Mesodermal cell (in vitro differentiated cells): ENCODE measurements at regions not wholly inside any gene's neighbourhood (a gene's known extent, or its start where the extent isn't known, plus 50 kb on each side); places are given as distances from the start of the nearest gene placed in this dataset.

Experiments
- H3K27ac ChIP-seq: 2 replicates; pipeline ENCODE4 v1.7.0; 2013; ENCODE audit warnings: mild to moderate bottlenecking, low read depth, low read length, moderate library complexity; ENCODE audit not compliant: severe bottlenecking
- H3K36me3 ChIP-seq: 2 replicates; pipeline ENCODE4 v1.7.1; 2013; ENCODE audit warnings: mild to moderate bottlenecking, low read length, moderate library complexity; ENCODE audit not compliant: control insufficient read depth, insufficient read depth
- H3K4me1 ChIP-seq: one replicate; pipeline ENCODE4 v1.7.1; 2013; ENCODE audit warnings: mild to moderate bottlenecking, low read length; ENCODE audit not compliant: insufficient read depth, control insufficient read depth, poor library complexity, severe bottlenecking
- H3K4me3 ChIP-seq: 2 replicates; pipeline ENCODE4 v1.7.0; 2013; ENCODE audit warnings: low read length, control low read depth, mild to moderate bottlenecking; ENCODE audit not compliant: insufficient read depth, poor library complexity, severe bottlenecking; ENCODE audit errors: extremely low read depth
- H3K9me3 ChIP-seq: 2 replicates; pipeline ENCODE4 v1.7.1; 2013; ENCODE audit warnings: mild to moderate bottlenecking, low read length, moderate library complexity; ENCODE audit not compliant: control insufficient read depth
- WGBS, 2 experiments: methylation state at CpG; one replicate each; pipeline ENCODE4 v1.1.5; 2013; ENCODE audit warnings: missing lambda C conversion rate in 2 of 2; ENCODE audit not compliant: insufficient coverage in 2 of 2; 5-methylcytosine and 5-hydroxymethylcytosine counted together

DNA sequence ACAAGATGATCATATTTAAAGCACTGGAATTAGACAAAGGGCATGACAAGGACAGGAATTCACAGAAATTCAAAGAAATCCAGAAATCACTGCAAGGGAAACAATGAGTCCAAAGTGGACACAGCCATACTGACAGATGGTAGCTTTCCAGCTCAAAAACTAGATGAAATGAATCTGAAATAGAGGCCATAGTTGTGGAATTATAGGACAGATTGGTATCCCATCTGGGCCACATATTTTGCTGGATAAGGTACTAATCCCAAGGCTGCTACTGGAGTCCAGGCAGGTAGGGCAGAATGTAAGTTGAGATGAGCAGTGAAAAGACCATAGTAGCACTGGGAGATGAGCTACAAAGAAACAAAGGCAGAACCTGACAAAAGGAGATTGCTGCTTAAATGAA is 258.3 kb upstream of the ANO3 start:
- Histone ChIP-seq H3K27ac (no peak overlapping the region), H3K9me3 (no peaks in the 10 kb centered on the region), H3K36me3 (no peaks in the 10 kb centered on the region), H3K4me1 (no peaks in the 10 kb centered on the region), H3K4me3 (no peak overlapping the region)

DNA sequence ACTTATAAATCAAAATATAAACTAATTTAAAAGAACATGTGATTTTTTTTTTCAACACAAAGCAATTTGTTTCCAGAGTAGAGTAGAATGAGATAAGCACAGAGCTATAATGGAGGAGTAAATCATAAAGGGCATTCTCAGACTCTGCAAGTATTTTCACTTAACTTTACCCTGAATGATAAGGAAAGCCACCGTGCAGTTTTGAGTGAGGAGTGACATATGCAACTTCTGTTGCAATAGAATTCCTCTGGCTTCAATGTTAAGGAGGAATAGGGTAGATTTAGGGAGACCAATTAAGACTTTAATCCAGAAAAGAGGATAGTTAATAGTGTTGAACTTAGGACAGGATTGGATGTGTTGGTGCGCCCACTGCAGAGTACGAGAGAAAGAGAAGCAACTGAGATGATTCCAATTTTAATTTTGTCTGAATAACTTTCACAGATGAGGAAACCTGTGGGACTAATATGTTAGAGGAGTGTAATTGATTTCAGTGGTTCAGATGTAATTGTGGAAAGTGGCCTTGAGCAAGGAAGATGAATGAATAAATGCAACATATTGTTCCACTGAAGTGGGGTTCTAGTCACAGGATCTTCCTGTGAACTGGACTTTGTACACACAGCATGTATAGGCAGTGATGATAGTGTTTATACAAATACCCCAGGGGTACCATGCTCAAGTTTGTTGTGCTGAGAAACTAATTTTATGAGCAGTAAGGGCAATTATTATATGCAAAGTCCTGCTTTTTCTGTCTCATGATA is 255.5 kb upstream of the ANO3 start:
- WGBS, 2 experiments, result 90 to 93% methylated on average over 3 of the region's 3 CpGs
- no peaks in the 10 kb centered on the region for H3K36me3 ChIP-seq
- no peaks in the 10 kb centered on the region for H3K4me1 ChIP-seq
- H3K4me3 ChIP-seq, result no peak overlapping the region
- no peak overlapping the region for H3K27ac ChIP-seq
- no peaks in the 10 kb centered on the region for H3K9me3 ChIP-seq

DNA sequence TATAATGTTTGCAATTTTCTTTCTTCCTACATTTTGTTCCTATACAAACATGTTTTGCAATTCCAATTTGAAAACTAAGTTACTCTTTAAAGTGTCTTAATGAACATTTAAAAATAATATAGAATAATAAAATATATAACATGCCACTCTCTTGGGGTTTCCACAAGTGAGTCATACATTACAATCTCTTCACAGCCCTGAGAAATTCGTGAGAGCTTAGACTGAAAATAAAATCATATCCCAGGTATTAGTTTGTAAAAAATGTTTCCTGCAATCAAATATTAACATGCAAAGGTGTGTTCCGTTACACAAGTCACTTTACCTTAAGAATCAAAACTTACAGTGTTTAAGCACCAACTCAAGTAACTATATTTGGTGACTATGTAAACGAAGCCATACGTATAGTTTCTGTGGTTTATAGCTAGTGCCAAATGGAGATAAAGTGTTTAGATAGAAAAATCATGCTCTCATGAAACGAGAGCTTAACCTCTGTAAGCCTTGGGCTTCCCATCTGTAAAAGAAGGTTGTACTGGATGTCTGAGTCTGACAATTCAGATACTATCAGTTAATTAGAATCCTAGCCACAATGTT is 253.6 kb upstream of the ANO3 start:
- H3K9me3 ChIP-seq, result no peaks in the 10 kb centered on the region
- 82 to 100% methylated on average over 1 to 2 of the region's 5 CpGs for WGBS, 2 experiments
- H3K4me3 ChIP-seq, result no peak overlapping the region
- H3K4me1 ChIP-seq, result no peaks in the 10 kb centered on the region
- no peaks in the 10 kb centered on the region for H3K36me3 ChIP-seq
- no peak overlapping the region for H3K27ac ChIP-seq

DNA sequence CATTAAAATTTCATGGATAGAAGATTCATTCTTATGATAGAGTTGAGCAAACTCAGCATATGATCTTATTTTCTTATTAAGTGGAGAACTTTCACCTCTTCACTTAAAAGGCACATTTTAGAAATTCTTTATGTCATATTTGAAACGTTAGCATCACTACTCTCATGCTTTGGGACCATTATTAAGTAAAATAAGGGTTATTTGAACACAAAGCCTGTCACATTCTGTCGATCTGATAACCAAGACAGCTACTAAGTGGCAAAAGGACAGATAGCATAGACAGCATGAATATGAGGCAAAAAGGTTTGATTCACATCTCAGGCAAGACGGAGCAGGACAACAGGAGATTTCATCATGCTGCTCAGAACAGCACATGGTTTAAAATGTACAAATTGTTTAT is 247.6 kb upstream of the ANO3 start:
- Histone ChIP-seq H3K4me1 (no peaks in the 10 kb centered on the region), H3K27ac (no peak overlapping the region), H3K4me3 (no peak overlapping the region), H3K9me3 (no peaks in the 10 kb centered on the region), H3K36me3 (no peaks in the 10 kb centered on the region)
- WGBS, 2 experiments, result 86 to 95% methylated on average over 1 to 2 of the region's 3 CpGs

DNA sequence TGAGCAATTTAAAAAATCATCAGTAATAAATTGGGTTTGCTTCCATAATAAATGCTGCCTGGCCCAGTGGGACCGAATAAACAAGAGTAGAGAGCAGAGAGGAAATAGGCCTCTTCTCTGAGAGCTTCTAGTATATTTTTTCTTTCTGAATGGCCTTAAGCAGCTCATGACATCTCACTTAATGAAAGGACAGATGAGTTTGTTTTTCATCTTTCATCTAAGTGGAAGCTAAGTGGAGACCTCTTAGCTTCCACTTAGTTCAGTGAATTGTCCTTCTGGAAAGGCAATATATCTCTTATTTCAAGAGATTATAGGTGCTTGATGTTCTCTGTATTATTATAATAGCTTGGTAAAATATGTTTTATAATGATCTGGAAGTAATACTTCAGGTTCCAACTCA is 245.9 kb upstream of the ANO3 start:
- no peaks in the 10 kb centered on the region for H3K36me3 ChIP-seq
- no peak overlapping the region for H3K27ac ChIP-seq
- H3K4me1 ChIP-seq, result no peaks in the 10 kb centered on the region
- 86% methylated on average over 1 of the region's 1 CpG; no CpG with 5 or more reads in 1 of the 2 experiments for WGBS, 2 experiments
- no peaks in the 10 kb centered on the region for H3K9me3 ChIP-seq
- no peak overlapping the region for H3K4me3 ChIP-seq

DNA sequence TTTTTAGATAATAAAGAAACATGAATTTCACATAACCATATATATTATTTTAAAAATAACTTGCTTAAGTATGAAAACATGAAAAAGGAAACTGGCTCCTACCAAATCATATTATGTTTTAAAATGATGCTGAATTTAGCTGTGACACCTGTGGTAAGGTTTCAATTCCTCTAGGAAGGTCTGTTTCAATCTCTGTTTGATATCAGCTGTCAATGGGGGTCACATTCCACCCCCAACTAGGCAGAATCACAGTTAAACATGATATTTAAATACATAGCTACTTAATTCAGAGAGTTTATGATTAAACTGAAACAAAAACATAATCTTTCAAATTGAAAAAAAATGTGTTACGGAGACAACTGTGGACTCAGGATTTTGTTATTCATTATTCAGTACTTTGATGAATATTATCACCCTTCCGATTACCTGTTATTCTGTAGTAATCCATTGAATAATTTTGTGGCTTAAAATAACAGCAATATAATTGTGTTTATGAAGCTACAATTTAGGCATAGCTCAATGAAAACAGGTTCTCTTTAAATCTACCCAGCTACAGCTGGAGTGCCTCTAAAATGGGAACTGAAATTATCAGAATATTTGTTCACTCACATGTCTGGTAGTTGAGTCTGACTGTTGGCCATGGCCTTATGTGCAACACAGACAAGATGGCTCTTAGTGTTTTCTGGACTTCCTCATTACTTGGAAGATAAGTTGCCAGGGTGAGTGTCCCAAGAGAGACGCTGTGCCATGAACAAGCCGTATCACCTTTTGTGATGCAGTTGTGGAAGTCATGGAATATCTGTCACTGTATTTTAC is 244.6 kb upstream of the ANO3 start:
- Histone ChIP-seq H3K4me3 (no peak overlapping the region), H3K36me3 (no peaks in the 10 kb centered on the region), H3K27ac (no peak overlapping the region), H3K4me1 (no peaks in the 10 kb centered on the region), H3K9me3 (no peaks in the 10 kb centered on the region)
- 90 to 93% methylated on average over 2 of the region's 4 CpGs for WGBS, 2 experiments

DNA sequence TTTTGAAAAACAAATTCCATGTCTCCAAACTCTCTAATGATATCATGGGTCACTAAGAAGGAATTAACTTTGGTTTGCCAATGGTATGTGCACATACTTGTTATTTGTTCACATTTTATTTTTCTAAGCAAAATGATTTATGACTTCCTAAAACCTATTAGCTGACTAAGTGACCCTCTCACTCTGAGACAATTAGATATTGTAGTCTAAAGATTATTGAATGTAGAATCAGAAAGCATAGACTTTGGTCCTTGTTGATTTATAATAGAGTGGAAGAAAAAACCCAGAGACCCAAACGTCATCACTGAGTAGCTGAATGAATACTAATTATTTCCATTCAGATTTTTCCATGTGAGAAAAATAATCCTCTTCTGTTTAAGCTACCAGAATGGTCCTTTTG is 243.5 kb upstream of the ANO3 start:
- Histone ChIP-seq H3K4me1 (no peaks in the 10 kb centered on the region), H3K4me3 (no peak overlapping the region), H3K27ac (no peak overlapping the region), H3K9me3 (no peaks in the 10 kb centered on the region), H3K36me3 (no peaks in the 10 kb centered on the region)
- WGBS, 2 experiments, result no CpG with 5 or more reads among the region's 1 CpG

DNA sequence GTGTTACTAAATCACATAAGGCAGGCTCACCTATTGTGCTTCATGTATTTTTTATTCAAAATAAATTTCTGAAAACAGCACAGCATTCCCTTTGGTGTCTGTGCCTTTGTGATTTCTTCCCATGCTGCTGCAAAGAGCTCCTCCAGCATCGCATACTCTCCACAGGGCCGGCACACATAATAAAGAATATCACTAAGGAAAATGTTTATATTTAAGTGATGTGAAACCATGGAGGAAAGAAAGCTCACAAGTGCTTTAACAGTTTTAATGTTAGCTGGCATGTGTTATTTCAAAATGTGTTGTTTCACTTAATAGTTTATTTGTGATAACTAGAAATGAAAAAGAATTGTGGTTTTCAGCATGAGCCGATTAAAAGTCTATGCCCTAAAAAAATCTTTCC is 241.3 kb upstream of the ANO3 start:
- Histone ChIP-seq H3K4me1 (no peaks in the 10 kb centered on the region), H3K27ac (no peak overlapping the region), H3K36me3 (no peaks in the 10 kb centered on the region), H3K4me3 (no peak overlapping the region), H3K9me3 (no peaks in the 10 kb centered on the region)
- WGBS, 2 experiments, result no CpG with 5 or more reads among the region's 3 CpGs

DNA sequence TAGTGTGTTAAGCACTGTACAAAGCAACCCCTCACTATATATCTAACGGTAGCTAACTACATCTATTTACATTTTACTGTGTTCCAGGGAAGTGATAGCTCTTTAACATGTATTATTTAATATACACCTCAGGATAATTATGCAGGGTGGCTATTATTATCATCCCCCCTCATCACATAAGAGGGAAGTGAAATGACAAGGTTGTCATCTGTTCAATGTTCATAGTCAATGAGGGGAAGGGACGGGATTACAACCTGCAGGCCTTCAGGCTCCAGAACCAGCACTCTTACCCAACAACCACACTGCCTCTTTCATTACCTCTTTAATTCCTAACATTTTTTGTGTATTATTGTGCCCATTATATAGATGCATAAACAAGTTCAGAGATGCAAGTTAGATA is 238.7 kb upstream of the ANO3 start:
- Histone ChIP-seq H3K4me1 (no peaks in the 10 kb centered on the region), H3K36me3 (no peaks in the 10 kb centered on the region), H3K9me3 (no peaks in the 10 kb centered on the region), H3K27ac (no peak overlapping the region), H3K4me3 (no peak overlapping the region)
- no CpG with 5 or more reads among the region's 2 CpGs for WGBS, 2 experiments

DNA sequence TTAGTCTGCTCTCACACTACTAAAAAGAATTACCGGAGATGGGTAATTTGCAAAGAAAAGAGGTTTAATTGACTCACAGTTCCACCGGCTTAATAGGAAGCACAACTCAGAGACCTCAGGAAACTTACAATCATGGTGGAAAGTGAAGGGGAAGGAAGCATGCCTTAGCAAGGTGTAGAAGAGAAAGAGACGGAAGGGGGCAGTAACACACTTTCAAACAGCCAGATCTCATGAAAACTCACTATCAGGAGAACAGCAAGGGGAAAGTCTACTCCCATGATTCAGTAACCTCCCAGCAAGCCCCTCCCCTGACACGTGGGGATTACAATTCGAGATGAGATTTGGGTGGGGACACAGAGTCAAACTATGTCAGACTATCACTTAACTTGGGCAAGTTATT is 236.6 kb upstream of the ANO3 start:
- WGBS, 2 experiments, result 70 to 88% methylated on average over 1 to 2 of the region's 5 CpGs
- Histone ChIP-seq H3K4me3 (no peak overlapping the region), H3K27ac (no peak overlapping the region), H3K4me1 (no peaks in the 10 kb centered on the region), H3K36me3 (no peaks in the 10 kb centered on the region), H3K9me3 (no peaks in the 10 kb centered on the region)

DNA sequence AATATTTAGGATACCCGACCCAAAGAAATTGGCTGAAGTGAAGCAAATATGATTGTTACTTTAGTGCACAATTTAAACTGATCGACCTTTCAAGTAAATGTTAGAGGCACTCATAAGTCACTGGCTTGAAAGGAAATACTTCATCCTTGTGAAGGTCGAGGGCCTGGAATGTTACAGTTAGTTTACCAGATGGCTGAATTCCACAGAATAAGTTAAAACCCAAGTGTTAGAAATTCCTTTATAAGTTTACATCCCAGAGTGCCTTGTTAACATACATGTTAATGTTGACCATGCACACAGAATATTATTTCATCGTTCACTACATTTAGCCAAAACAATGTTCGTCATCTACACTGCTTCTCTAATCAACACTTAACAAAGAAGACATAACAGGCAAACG is 235.5 kb upstream of the ANO3 start:
- H3K4me1 ChIP-seq, result no peaks in the 10 kb centered on the region
- H3K36me3 ChIP-seq, result no peaks in the 10 kb centered on the region
- no peak overlapping the region for H3K27ac ChIP-seq
- no peak overlapping the region for H3K4me3 ChIP-seq
- H3K9me3 ChIP-seq, result no peaks in the 10 kb centered on the region
- WGBS, 2 experiments, result 85 to 93% methylated on average over 4 to 6 of the region's 6 CpGs
